CD1c-positive myeloid dendritic cell (primary cell): ENCODE measurements at regions not wholly inside any gene's neighbourhood (a gene's known extent, or its start where the extent isn't known, plus 50 kb on each side); places are given as distances from the start of the nearest gene placed in this dataset.
A peak's percentile ranks its signal among the peaks of the same experiment; 100 is the strongest.
"Not testable (repeated sequence)": the region's sequence is repeated elsewhere in the genome, so short reads cannot be mapped to it uniquely, and the experiment has no call there.

Experiments used
- DNase-seq: peaks from one replicate; pipeline ENCODE4 v3.0.0-alpha.2; 2016; ENCODE audit errors: extremely low spot score

GRCh38 chr2:126952216-126952615, 53.5 kb downstream of the TEX51 start:
- DNase-seq: no peak

GRCh38 chr2:126953483-126953882, 54.8 kb downstream of the TEX51 start:
- no peak for DNase-seq

- no peak for DNase-seq
Measured at GRCh38 chr2:126954831-126955230, 56.1 kb downstream of the TEX51 start.

GRCh38 chr2:126956773-126957172, 58.1 kb downstream of the TEX51 start:
- not testable (repeated sequence) for DNase-seq

DNA sequence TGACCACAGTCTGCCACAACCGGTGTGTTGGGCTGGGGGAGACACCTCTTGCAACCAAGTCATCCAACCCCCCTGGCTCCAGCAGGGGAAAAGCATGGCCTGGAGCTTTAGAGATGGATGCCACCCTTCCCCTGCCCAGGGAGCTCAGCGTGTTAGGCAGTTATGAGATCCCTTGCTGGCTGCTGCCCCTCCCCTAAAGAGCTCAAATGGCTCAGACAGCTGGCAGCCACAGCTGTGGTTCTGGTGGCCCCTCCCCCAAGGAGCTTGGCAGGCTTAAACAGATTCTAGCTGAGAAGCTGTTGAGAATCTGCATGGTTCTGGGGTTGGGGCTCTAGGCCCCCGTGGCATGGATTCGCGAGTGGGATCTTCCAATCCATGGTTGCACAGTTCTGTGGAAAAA, 64.7 kb downstream of the TEX51 start:
- no peak for DNase-seq

DNA sequence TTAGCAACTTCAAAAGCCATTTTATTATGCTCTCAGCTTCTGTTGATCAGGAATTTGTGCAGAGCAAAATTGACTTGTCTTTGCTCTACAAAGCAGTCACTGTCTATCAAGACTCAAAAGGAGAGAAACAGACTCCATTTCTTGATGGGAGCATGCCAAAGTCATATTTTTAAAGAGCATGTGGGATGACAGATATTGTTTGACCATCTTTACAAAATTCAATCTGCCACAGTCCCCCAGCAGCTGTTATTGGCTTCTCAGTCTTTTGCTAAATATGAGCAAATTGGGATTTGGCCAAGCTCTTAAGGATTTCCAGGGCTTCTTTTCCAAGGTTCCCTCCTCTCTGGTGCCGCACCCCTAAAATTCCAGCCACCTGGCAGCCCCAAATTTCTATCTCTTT, 67.9 kb downstream of the TEX51 start:
- DNase-seq: no peak

GRCh38 chr2:126970583-126970982, 71.9 kb downstream of the TEX51 start:
- DNase-seq: no peak

DNA sequence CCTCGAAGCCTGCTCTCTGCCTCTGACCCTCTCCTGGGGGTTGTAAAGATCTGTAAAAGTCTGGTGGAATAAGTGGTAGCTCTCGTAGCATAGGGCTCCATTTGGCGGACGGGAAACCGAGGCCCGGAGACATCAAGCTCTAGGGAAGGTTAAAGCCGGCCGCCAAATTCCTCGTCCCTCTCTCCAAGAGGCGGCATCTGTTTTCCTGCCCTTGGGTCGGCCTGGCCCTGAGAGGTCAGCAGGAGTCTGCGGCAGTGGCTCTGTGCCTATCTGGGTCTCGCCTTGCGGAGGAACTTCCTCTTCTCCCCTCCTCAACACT, 72.4 kb downstream of the TEX51 start:
- no peak for DNase-seq

- DNase-seq: peak; percentile 78
Measured at GRCh38 chr2:126971481-126972278, 73.0 kb downstream of the TEX51 start.

DNA sequence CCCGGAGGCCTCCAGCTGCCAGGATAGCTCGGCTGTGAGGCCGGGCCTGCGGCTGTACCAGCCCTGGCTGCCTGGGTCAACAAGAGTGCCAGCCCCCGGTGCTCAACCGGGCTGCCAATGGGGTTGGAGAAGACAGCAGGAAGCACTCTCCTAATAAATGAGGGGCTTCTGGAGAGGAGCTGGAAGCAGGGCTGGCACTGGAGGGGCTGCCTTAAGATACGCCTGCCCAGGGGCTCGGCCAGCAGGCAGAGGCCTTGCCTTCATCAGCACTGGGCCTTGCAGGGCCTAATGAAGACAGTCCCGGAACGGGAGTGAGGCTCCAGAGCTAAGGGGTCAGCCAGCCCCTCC, 73.6 kb downstream of the TEX51 start:
- no peak for DNase-seq

- DNase-seq: no peak
Measured at GRCh38 chr2:126973745-126974144, 75.1 kb downstream of the TEX51 start.

GRCh38 chr2:126975671-126976655, 77.3 kb downstream of the TEX51 start:
- no peak for DNase-seq

DNA sequence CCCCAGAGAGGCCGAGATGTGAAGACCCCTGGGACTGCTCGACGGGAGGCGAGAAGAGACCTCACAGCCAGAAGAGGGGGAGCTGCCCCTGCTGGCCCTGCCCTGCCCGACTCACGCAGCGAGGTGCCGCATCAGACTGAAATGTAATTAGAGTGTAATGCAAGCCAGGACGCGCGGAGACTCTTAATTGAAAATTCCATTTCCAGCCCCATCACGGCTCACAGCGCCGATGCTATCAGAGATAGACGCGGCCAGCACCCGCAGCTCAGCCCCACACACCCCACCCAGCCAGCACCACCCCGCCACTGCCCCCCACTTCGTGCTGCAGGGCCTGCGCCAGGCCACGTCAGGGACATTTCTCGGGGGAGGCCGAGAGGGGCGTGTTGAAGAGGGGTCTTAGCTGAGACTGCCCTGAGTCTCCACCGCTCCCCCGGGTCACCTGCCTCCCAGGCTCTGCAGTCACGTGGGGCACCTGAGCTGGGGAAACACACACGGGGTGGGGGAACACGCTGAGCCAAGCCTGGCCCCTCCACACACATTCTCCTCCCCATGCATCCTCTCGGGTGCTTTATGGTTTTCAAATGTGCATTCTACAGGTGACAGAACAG, 78.1 kb downstream of the TEX51 start:
- no peak for DNase-seq

GRCh38 chr2:126978333-126978732, 79.6 kb downstream of the TEX51 start:
- no peak for DNase-seq

GRCh38 chr2:126979039-126980003, 80.6 kb downstream of the TEX51 start:
- DNase-seq: no peak

GRCh38 chr2:126981476-126981875, 82.8 kb downstream of the TEX51 start:
- DNase-seq: no peak

DNA sequence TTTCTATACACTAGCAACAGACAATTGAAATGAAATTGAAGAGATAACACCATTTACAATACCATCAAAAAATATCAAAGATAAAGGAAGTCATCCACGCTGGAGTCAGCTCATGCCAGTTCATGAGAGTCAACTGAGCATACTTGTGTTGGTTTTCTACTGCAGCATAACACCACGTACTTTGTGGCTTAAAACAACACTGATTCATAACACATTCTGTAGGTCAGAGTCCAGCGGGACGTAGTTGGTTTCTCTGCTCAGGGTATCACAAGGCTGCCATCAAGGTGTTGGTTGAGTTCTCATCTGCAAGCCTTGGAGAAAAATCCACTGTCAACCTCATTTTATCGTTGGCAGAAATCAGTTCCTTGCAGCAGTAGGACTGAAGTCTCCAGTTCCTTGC, 84.2 kb downstream of the TEX51 start:
- no peak for DNase-seq

DNA sequence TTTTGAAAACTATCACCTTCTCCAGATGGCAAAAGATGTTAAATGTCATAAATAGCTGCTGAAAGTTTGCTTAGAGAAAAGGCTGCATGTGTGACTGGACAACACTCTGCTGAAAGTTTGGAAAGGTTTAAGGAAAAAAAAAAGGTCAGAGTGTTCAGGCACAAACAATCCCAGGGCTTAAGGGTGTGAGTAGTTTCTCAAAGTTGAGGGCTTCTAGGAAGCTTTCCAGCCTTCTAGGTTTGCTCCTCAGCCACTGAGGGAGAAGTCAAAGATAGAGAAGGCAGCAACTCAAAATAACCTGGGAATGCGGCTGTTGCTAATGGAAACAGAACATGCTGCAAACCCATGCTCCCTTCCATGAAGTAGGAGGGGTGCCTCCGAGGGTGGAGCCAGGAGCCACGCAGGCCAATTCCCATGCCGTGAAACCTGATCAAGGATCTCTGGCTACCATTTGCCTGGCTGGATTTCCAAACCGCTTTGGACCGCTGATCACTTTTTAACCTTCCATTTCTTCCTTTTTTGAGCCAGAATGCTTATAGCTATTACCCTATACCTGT, 88.0 kb downstream of the TEX51 start:
- DNase-seq: no peak

GRCh38 chr2:126988482-126988881, 89.8 kb downstream of the TEX51 start:
- no peak for DNase-seq

DNA sequence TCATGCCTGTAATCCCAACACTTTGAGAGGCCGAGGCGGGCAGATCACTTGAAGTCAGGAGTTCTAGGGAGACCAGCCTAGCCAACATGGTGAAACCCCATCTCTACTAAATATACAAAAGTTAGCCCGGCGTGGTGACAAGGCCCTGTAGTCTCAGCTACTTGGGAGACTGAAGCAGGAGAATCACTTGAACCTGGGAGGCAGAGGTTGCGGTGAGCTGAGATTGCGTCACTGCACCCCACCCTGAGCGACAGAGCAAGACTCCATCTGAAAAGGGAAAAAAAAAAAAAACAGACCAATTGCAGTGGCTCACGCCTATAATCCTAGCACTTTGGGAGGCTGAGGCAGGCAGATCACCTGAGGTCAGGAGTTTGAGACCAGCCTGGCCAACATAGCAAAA, 90.4 kb downstream of the TEX51 start:
- DNase-seq: not testable (repeated sequence)

DNA sequence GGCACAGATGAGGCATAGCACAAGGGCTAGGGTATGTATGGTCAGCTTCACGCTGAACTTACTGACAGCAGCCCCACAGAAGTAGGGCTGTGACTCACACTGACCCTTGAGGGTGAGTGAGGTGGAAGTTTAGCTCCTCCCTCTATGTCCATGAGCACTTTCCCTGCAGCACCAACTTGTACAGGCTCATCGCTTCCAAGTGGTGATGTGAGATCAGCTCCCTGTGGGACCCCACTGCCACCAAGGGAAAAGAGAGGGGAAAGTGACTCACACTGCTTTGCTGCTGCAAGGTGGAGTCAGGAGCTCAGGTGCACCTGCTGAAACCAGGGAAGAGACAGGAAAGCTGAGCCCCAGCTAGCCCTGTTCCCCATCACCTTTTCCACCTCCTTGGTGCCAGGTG, 91.5 kb downstream of the TEX51 start:
- DNase-seq: no peak
